Lung microvascular endothelial cell (primary cell): ENCODE measurements at regions not wholly inside any gene's neighbourhood (a gene's known extent, or its start where the extent isn't known, plus 50 kb on each side); places are given as distances from the start of the nearest gene placed in this dataset.
"Not testable (repeated sequence)": the region's sequence is repeated elsewhere in the genome, so short reads cannot be mapped to it uniquely, and the experiment has no call there.

ENCODE experiments used
- DNase-seq, 2 donors: peaks; one replicate each; pipeline versions ENCODE4 v3.0.0 to v3.0.0-alpha.2; 2010; ENCODE audit warnings: low read depth in 2 of 2

DNA sequence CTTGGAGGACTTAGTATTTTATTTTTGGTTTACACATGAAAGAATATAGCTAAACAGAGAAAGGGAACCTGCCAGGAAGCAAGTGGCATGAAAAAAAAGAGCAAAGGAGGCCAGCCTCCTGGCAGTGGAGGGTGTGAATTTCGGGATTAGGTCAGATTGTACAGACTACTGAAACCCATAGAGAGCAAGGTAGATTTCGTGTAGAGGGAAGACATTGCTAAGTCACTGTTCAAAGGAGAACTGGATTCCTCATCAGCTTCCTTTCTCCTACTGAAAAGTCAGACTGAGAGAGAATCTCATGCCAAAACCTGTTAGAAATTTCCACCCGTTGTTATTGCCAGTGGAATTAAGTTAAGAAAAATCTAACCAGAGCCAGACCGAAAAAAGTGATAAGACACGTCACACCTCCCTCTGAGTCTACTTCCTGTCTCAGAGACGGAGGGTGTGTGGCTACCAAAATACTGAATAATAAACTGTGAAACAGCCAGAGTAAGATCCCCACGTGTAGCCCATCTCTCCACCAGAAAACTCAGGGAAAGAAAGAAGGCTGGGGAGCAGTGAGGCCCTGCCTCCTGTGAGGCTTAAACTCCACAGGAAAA, 118.8 kb downstream of the SKIDA1 start:
- DNase-seq = peak; percentile 31 to 63

DNA sequence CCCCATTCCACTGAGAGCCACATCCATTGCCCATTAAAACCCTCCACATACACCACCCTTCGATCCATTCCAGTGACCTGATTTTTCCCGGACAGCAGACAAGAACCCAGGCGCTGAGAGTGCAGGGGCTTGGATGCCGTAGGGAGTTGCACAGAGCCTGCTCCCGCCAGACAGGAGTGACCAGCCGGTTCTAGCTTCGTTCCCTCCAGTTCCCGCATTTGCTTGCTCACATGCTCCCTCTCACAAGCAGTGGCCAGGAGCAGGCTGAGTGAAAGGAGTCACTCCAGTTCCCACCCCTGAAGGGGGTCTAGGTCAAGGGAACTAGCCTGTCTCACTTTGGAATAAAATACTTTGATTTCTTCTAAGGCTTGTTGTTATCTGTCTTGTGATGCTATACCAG, 119.5 kb downstream of the SKIDA1 start:
- no peak for DNase-seq

DNA sequence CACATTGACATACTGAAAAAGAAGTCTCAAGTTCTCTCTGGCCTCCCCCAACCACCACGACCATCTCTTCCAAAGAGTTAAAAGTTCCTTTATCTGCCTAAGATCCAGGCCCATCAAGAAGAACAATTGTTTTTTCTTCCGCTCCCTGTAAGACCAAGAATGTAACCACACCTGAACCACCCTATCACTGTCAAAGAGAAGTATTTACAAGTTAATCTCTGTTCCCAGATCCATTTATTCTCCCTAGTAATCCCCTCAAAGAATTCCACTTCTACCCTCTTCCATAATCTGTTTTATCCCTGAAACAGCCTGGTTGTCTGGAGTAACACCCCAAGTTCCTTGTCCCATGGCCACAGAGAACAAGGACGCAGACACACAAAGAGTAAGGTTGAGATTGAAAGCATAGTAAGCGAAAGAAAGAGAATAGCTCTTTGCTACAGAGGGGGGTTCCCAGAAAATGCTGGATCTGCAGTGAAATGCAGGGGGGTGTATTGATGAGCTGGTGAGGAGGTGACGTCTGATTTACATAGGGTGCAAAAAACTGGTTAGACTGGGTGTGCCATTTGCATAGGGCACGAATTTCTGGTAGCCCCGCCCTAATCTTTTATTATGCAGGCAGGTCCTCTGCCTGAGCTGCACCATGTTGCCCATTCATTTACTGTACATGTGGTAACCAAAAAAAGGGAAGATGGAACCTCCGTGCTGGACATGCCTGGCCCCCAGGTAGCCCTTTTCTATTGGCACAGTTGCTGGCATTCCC, 122.0 kb downstream of the SKIDA1 start:
- no peak for DNase-seq

DNA sequence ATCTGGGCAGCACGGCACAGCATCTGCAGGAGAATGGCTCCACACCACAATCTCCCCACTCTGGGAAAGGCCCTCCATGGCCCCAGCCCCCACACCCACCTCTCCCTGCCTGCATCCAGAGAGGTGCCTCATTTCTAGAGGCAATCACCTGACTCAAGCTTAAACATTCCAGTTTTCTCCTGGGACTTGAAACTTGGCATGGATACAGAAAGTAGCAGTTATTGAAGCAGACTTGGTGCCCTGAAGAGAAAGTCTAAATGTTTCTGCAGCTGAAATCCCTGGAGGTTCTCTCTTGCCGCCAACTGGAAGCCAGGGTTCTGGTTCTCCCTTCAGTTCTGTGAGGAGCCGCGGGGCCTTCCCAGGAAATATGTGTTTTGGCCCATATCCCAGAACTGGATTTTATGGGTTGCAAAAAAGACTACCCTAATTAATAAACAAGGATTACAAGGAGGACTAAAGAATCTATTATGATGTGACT, 122.8 kb downstream of the SKIDA1 start:
- no peak for DNase-seq

DNA sequence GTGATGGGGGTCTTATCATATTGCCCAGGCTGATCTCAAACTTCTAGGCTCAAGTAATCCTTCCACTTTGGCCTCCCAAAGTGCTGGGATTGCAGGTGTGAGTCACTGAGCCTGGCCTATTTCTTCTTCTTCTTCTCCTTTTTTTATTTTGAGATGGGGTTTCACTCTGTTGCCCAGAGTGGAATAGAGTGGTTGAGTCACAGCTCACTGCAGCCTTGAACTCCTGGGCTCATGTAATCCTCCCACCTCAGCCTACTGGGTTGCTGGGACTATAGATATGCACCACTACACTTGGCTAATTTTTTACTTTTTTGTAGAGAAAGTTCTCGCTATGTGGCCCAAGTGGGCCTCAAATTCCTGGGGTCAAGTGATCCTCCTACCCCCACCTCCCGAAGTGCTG, 124.3 kb downstream of the SKIDA1 start:
- no peak for DNase-seq

DNA sequence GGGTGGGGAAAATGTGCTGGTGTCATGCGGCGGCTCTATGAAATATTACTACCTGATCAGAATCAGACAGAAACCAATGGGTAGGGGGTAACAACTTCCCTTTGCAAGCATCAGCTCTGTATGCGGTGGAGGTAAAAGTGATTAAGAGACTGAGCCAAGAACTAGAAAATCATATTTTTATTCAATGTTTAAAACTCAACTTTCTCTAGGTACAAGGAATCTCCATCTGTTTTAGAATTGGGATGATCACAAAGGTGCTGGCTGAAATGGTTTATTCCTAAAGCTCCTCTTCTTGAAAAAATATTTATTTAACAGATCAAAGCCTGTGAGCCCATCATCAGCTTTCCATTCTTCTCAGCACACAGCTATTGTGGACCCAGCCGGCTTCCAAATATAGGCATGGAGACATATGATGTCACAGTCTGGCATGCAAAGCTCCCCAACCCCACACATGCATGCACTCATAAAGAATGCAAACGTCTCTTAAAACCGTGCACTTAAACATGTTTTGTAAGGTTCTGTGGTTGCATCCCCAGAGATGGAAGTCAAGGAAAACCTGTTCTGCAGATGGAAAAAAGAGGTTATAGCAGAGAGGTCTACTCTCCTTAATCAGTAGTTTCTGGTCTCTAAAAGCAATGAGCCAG, 126.0 kb downstream of the SKIDA1 start:
- DNase-seq = peak; percentile 36 to 80

DNA sequence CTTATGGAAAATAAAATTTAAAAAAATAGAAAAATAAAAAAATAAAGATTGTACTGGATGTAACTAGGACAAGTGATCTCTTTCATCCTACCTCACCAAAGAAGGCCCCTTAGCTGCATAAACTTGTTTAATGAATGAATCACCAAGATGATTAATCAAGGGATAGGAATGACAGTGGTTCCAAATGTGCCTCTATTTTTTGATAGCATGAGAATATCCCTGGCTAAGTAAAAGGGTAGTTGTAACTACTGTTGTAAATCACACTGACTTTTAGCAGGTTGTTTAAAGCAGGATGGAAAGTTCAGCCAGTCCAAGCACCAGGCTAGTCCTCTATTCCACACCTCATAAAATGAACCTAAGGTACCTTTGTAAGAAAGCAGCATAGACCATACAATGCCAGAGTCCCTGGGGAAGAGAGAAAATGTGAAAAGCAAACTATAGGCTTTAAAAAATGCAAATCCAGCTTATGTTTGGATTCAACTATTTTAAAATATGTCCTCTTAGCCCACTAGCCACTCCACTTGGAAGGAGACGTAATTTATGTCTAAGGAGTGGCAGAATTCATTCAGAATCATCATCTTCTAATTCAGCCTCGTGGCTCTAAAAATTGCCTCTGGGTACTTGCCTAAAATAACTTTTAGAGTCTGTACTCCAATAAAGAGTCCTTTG, 126.8 kb downstream of the SKIDA1 start:
- DNase-seq = peak in 1 of 2 donors; percentile 15

DNA sequence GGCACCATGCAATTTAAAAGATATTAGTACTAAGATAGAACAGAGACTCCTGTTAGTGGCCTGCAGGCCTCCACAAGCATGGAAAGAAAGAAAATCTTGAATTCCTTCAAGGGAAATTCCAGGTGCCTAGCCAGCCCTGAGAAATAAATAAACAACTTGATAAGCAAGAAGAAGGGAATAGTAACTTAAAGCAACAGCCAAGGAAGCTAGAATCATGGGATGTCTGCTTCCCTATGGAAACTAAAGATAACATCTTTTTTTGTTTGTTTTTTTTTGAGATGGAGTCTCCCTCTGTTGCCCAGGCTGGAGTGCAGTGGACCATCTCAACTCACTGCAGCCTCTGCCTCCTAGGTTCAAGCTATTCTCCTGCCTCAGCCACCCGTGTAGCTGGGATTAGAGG, 128.6 kb downstream of the SKIDA1 start:
- DNase-seq = no peak

DNA sequence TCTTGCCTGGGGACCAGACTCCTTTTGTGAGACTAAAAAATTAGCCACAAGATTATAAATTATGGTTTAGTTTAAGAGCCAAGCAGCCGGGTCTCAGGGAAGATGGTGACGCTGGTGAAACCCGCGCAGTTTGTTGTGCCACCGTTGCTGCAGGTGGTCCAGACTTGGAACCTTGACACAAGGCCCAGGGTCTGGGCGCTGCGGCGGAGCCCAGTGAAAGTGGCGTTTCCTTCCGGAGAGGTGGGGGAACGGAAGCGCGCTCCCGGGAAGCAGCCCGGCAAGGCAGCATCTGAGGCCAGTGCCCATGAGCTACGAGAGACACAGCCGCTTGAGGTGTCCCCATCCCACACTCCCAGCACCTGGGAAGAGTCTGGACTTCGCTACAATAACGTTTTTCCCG, 131.6 kb downstream of the SKIDA1 start:
- no peak for DNase-seq

DNA sequence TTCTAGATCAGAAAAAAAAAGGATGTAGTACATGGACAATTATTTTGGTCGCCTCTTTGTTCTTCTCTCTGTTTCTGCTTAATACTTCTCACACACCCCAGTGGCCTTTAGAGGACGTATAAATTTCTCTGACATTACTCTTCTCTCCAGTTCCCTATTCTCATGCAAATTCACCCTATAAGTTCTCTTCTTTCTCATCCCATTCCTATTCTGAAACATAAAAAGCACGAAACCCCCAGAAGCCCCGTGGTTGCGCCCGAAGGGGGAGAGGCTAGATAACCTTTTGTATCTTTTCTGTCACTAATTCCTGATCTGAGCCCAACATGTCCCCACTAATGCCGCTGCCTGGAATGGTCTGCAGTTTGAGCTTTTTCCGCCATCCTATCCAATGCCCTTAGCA, 136.9 kb downstream of the SKIDA1 start:
- DNase-seq = no peak

DNA sequence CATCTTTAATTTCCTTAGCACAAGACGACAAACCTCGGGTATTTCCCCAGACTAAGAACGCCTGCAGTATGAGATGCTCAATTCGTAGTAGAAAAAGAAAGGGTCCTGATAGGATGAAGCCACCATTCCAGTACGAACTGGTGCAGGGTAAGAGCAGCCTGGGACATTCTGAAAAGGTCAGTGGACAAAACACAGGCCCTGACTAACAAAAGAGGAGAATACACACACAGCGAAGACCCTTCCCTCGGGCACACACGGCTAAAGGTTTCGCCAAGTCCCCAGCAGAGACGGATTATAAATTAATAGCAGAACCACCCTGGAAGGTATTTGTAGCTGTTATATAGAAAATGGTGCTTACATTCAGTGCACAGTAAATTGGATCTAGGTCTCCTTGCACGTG, 137.6 kb downstream of the SKIDA1 start:
- no peak for DNase-seq

DNA sequence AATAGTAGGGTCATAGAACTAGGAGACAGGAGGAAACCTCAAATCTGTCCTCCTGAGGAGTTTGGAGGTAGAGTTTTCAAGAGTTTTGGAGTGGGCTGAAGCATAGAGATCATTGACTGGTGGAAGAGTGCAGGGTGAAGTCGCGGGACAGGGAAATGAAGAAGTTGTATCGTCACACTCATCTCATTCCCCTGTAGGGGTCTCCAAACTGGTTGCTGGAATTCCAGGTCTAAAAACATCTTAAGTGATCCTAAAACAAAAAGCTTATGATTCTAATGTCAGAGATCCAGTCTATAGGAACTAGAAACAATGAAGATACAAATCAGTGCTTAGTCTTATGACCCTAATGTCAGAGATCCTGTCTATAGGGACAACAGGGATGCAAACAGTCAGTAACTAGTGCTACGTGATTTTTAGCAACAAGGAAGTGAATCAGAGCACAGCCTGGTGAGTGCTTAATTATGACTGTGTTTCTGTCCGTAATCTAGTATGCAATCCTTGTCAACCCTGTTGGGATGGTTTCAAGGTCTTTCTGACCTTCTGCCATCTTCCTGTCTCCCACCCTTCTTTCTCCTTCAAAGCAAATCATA, 139.4 kb downstream of the SKIDA1 start:
- DNase-seq = peak in 1 of 2 donors; percentile 60

DNA sequence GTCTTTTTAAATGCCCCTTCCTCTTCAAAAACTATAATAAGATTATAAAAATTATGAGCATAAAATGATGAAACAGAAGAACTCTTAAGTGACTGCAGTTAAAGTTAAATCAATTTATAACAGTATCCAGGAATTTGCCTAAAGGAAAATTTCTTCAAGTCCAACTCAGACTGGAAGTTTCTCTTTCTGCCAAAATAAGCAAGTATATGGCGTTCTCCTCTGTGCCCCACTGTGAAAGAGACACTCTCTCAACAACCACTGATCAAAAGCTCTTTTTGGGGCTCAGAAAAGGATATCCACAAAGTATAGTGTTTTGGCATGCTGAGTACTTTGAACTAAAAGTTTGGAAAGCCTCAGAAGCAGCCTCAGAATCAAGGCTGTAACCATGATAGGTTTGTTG, 139.9 kb downstream of the SKIDA1 start:
- no peak for DNase-seq

DNA sequence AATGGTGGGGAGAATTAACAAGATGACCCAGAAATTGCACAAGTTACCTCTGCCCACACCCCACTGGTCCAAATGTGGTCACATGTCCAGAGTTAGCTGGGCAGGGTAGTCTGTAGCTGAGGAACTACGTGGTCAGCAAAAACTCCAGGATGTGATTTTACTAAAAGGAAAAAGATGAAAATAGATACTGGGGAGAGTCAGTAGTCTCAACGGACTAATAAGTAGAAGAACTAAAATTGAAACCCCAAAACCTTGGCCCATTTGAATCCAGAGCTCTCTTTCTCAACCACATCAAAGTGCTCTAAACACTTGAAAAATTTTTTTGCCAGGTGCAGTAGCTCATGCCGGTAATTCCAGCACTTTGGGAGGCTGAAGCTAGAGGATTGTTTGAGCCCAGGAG, 146.3 kb downstream of the SKIDA1 start:
- no peak for DNase-seq

DNA sequence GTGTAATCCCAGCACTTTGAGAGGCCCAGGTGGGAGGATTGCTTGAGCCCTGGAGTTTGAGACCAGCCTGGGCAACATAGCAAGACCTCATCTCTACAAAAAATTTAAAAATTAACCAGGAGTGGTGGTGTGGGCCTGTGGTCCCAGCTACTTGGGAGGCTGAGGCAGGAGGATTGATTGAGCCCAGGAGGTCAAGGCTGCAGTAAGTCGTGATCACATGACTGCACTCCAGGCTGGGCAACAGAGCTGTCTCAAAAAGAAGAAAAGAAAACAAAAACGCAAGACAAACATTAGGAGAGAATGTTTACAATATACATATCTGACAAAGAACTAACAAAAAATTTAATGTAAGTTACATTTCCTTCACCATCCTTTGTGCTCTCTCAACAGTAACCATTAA, 150.2 kb downstream of the SKIDA1 start:
- not testable (repeated sequence) for DNase-seq

DNA sequence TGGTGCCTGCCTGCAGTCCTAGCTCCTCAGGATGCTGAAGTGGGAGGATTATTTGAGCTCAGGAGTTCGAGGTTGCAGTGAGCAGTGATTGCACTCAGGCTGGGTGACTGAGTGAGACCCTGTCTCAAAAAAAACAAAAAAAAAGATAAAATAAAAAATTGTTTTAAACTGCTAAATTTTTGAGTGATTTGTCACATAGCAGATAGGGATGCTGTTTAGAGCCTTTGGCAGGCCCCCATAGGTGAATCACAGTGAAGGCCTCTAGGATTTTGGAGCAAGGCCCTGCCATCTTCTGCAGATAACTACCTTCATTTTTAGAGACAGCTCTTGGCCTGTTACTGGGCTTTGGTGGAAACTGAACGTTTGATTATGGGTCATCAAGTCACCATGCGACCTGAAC, 151.6 kb downstream of the SKIDA1 start:
- not testable (repeated sequence) for DNase-seq

DNA sequence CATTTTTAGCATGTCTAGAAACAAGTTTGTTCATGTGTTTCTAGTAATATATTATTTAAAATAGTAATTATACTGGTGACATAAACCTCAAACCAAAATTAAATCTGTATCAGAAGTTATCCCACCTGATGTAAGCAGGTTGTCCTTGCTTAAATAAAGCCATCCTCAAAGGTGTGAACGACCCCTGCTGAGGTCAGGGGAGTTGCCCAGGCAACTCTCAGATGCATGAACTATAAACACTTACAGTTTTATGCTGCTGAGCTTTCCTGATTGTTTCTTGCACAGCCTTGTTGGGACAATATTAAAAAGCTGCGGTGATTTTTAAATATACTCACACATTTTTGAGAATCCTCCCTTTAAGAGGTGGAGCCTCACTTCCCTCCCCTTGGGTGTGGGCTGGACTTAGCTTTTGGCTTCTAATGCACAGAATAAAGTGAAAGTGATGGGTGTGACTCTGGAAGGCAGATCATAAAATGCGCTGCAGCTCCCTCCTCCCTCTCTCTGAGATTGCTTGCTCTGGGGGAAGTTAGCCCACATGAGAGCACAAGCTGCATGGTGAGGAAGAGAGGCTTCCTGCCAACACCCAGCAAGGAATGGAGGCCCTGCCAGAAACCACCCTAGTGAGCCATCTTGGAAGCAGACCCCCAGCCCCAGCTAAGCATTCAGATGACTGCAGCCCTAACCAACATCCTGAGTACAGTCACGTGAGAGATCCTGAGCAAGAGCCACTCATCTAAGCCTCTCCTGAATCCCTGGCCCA, 152.7 kb downstream of the SKIDA1 start:
- peak; percentile 76 to 77 for DNase-seq

DNA sequence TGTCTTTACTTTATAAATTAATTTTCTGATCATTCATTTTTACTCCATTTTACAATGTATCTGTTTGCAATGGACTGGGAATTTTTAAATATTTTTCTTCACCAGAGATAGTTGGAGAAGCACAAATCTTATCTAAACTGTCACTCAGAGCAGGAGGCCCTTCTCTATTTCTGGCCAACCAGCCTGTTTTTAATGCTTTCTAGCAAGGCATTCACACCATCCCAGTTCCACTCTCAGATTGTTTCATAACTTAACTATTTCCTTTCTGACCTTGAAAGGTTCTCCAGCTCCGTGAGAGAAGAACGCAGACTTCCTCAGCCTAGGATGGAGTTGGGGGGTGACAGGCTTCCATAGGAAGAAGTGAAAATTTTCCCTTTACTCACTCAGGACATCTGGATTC, 155.8 kb downstream of the SKIDA1 start:
- peak in 1 of 2 donors; percentile 87 for DNase-seq

DNA sequence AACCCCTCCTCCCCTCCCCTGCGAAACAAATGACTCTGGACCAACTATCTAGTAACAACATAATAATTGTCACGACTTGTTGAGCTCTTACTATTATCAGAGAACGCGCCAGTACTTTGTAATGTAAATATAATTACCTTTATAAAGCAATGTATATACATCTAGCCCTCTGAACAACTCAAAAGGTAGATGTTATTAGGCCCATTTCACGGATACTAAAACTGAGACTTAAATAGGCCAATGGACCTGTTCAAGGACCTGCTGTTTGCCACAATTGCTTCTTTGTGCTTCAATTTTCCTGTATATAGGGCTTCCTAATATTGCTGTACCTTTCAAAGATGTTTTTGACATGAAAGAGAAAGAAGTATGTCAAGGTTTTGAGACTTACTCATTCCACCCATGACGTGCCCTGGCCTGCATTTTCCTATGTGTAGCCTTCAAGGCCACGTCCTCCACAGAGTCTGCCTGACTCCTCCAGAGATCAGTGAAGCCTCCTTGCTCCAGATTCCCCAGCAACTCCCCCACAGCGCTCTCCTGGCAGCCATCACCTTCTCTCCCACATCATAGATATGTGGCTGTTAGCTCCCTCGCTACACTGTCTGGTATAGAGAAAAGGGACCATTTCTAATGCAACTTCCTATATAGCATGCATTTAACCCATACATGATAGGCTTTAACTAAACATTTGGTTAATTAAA, 156.6 kb downstream of the SKIDA1 start:
- DNase-seq = peak in 1 of 2 donors; percentile 36

DNA sequence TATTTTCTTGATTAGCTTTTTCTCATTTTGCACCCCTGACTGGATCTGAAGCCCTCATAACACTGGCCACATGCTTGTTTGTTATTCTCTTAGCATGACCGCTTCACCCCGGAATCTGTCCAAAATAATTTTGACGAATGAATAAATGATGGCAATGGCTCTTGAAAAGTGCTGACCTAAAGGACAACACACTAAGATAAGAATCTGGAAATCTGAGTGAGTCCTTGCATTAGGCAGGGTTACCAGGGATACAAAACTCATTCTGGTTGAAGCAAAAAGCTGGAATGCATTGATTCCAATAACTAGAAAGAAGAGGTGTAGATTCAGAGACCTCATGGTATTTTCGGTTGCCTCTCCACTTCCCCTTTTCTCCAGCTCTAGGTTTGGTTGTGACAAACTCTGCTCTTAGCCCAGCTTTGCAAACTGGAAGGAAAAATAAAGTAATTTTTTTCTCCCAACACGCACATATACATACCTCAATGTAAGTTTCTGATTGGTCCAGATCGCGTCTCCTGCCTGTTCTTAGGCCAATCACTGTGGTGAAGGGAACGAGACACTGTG, 157.4 kb downstream of the SKIDA1 start:
- DNase-seq = no peak
